PC-9 (cell line): ENCODE measurements at regions not wholly inside any gene's neighbourhood (a gene's known extent, or its start where the extent isn't known, plus 50 kb on each side); places are given as distances from the start of the nearest gene placed in this dataset.

ENCODE experiments used
- CTCF ChIP-seq: fragments of 200-600 bp; sonication (generic); conservative IDR thresholded peaks from 2 replicates; pipeline ENCODE4 v1.6.1; 2017; ENCODE audit warnings: mixed run types, antibody characterized with exemption, mild to moderate bottlenecking, moderate library complexity
- EZH2 ChIP-seq: fragments of 200-600 bp; sonication (generic); IDR thresholded peaks from 2 replicates; pipeline ENCODE4 v1.8.0; 2017; ENCODE audit warnings: antibody characterized with exemption, low read depth

GRCh38 chr5:136446565-136446964 lies 81.2 kb upstream of the TRPC7 start:
- TF ChIP-seq CTCF (no peak), EZH2 (no peak)
